NCI-H82 (cell line): ENCODE measurements at regions not wholly inside any gene's neighbourhood (a gene's known extent, or its start where the extent isn't known, plus 50 kb on each side); places are given as distances from the start of the nearest gene placed in this dataset.
"Not testable (repeated sequence)": the region's sequence is repeated elsewhere in the genome, so short reads cannot be mapped to it uniquely, and the experiment has no call there.

Source experiments
- DNase-seq: peaks from one replicate; lab custom pipeline; 2025; lab: John Stamatoyannopoulos, UW

DNA sequence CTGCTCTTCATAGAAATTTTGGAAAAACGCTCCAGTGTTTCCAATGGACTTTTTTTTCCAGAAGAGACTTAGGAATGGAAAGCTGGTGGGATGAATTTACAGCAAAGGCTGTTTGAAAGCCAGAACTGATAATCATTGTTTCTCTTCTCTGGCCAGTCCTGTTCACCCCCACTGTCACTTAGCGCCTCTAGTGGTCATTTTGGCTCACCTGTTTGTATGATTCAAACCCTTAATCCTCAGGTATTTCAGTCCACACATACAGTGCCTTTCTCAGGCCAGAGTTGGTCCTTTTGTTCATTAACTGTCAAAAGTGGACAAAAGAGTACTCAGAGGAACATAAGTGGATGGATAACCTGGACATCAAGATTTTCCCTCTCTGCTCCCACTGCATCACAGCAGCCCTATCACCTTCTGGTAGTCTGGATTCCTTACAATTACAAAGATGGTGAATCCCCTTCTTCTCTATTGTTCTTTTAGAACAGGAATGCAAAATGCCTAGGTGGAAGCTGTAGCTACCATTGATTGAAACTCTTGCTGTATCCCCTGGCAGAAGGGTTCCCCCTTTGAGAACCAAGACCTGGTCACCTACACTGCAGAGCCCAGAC lies 177.6 kb upstream of the OLFM3 start:
- DNase-seq, result peak; percentile 58

DNA sequence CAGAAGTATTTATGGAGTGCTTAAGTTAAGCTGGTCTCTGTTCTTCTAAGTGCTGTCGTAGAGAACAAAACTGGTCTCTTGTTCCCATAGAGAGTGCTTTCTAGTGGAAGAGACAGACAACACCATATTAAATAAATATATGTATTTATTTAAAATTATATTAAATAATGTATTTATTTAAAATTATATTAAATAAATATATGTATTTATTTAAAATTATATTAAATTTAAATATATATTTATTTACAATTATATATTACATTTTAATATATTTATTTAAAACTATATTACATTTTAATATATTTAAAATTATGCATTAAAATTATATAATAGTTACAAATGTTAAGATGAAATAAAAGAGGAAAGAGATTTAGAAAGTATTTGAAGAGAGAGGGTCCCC lies 175.5 kb upstream of the OLFM3 start:
- DNase-seq, result no peak

DNA sequence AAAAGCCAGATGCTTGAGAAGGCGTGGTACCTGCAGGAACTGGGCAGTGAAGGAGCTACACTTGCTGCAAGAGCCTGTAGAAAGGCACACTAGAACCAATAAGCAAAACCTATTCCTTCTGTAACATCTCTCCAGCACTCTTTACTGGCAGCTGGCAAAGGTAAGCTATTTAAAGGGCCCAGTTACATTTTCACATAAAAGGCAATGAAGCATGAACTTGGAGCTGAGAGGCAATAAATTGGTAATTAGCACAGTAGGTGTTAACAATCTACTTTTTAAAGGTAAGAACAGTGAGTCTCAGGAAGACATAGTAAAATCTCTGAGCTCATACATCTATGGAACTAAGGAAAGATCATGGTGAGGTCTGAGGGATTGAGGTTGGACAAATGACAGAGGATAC lies 167.1 kb upstream of the OLFM3 start:
- DNase-seq, result no peak

DNA sequence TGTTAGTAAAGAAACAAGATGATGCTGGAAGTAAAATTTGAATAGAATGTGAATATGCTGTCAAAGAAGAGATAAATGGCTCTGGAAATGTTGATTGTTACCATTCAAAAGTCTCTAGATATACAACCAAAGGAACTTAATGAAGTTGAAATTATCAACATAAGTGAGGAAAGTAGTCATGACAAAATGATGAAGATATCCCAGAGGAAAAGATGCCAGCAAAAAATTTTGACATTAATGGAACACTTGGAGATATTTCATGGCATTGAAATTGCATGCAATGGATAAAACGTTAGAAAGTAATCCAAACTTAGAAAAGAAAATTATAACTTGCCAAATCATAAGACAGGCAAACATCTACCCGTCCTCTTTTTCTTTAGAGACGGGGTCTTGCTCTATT lies 154.5 kb upstream of the OLFM3 start:
- DNase-seq, result no peak

DNA sequence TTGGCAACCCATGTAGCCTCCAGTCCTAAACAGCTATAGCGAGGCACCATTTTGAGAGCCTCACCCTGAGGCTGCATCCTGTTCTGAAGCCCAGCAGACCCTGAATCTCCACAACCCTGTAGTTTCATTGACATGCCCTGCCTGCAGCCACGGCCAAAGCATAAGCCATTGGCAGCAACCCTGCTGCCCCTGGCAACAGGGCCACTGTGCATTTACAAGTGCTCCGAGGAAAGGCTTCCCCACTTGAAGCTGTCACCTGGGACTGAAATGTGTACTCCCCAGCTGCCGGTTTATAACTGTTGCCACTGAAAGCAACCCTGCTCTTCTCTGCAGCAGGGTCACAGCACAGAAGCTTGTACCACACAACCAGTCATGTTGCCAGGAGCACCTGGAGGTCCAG lies 124.2 kb upstream of the OLFM3 start:
- DNase-seq, result no peak

DNA sequence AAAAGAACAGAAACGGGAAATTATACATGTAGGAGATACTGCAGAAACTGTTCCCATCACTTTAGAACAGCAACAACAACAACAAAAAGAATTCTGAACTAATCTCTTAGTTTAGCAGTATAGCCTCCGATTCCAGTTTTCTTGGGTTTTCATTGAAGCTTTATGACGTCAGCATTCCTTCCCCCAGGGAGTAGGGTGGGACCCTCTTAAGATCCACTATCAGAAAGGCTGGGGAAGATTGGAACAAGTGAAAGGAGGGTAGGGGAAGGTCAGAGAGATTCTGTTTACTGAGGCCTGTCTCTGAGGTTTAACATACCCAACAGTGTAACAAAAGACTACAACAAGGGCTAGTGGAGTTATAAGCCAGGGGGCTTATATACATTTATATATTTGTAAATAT lies 121.4 kb upstream of the OLFM3 start:
- no peak for DNase-seq

DNA sequence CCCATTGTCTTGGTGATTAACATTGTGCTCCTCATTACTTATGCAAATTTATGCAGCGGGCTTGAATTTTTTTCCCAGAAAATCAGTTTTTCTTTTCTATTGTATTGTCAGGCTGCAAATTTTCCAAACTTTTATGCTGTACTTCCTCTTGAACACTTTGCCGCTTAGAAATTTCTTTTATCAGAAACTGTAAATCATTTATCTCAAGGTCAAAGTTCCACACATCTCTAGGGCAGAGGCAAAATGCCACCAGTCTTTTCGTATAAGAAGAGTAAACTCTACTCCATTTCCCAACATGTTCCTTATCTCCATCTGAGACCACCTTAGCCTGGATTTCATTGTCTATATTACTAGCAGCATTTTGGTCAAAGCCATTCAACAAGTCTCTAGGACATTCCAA lies 113.9 kb upstream of the OLFM3 start:
- DNase-seq, result no peak

DNA sequence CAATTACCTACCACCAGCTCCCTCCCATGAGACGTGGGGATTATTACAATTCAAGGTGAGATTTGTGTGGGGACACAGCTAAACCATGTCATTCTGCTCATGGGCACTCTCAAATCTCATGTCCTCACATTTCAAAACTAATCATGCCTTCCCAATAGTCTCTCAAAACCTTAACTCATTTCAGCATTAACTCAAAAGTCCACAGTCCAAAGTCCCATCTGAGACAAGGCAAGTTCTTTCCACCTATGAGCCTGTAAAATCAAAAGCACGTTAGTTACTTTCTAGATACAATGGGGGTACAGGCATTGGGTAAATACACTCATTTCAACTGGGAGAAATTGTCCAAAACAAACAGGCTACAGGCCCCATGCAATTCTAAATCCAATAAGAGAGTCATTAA lies 112.8 kb upstream of the OLFM3 start:
- DNase-seq, result not testable (repeated sequence)

DNA sequence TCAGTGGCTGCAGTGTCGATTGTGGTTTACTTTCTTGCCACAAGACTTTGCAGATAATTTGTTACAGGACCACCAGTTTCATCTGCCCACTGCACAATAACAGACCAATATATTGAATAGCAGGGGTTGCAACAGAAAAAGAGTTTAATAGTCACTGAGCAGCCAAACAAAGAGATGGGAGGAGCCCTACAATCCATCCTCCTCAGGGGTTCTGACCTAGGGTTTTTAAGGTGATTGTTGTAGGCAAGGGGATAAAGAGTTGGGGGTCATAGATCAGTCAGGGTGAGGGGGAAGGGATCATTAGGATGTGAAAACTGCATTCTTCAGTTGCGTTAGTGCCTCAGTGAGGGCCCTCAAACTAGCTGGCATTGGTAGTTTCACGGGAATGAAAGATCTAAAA lies 110.7 kb upstream of the OLFM3 start:
- no peak for DNase-seq

DNA sequence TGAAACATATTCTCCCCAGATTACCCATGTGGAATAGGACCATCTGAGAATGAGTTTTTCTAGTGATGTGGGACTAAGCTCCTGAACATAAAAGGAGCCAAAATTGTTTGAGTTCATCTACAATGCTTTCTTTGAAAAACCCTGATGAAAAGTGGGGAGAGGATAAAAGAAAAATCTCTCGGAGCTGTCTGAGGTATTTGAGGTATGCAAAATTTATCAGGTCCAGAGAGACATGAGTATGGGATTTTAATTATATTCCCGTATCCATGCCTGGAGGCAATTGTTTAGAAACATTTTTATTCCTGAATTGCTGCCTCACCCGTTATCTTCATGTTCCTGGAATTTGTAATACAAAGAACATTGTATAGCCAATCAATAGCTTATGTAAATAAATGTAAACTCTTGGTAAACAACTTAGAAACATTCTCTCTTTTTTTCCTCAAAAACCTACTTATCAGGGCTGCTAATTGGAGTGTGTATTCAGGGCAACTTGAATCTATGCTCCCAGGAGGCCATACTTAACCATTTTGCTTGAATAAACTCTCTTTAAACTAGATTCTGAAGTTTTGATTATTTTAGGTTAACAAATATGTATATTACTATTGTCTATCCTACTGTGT lies 109.3 kb upstream of the OLFM3 start:
- DNase-seq, result no peak

DNA sequence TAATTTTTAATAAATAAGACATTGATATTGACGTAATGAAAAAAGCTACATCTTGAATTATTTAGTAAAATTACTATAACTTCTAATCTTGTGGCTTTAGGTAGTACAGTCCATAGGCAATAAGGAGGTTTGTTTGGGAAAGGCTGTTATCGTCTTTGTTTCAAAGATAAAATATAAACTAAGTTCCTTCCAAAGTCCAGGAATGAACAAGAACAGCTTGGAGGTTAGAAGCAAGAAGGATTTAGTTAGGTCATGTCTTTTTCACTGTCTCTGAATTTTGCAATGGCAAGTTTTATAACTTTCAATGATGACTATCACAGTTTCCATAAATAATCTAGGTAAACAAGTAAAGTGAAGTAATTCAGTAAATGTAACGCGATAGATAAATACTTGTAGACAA lies 106.9 kb upstream of the OLFM3 start:
- DNase-seq, result no peak

DNA sequence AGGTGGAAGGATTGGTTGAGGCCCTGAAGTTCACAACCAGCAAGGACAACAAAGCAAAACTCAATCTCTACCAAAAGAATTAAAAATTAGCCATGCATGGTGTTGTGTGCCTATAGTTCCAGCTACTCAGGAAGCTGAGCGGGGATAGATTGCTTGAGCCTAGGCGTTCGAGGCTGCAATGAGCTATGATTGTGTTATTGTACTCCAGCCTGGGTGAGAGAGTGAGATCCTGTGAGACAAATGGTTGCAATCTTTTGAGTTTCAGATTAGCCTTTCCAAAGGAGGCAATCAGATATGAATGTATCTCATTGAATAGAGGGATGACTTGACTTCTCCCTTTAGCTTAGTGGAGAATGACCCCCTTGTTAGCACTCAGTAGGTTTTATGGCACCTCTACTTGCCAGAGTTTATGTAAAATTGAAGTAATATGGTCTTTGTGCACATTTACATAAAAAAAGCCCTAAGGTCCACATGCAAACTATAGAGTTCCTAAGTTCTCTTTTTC lies 105.6 kb upstream of the OLFM3 start:
- no peak for DNase-seq

DNA sequence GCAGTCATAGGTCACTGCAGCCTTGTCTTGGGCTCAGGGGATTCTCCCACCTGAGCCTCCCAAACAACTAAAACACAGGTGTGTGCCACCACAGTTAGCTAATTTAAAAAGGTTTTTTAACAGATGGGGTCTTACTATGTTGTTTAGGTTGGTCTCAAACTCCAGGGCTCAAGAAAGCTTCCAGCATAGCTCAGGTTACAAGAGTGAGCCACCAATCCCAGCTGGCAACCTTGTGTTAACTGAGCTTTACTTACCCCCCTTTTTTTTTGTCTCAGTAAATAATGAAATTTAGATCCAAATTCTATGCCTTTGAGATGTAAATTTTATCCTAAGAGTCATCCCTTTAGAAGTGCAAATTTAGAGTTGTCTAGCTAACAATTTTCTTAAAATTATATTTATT lies 103.9 kb upstream of the OLFM3 start:
- no peak for DNase-seq

DNA sequence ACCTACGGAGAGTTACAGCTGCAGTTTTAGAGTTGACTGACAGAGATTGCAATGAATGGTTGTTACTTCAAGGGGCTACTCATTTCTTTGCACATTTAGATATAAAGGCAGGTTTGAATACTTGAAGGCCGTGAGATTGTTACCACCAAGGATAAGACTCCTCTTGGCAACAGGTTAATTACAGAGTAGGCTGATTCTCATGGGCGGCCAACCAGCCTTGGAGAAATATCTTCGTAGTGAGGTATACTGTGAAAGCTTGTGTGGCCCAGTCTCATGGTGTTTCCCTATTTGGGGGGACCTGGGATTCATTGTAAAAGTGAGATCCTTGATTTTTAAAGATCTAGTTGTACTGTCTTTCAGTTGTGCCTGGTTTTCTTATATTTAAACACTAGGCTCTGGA lies 103.2 kb upstream of the OLFM3 start:
- DNase-seq, result no peak

DNA sequence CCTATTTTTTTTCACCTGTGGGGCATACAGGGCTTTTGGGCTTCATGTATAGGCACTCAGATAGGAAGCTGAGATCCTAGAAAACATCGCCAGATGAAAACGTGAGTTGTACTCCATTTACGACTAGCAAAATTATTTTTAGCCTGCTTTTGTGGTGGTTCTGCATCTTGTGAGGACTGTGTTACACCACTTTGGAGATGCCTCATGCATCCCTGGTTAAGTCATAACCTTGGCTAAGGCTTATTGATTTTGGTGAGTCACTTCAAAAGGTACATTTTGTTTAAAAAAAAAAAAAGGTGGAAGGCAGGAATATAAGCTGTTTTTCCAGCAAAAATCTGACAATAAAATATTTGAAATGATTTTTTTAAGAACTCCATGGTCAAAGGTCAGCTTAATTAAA lies 101.8 kb upstream of the OLFM3 start:
- no peak for DNase-seq

DNA sequence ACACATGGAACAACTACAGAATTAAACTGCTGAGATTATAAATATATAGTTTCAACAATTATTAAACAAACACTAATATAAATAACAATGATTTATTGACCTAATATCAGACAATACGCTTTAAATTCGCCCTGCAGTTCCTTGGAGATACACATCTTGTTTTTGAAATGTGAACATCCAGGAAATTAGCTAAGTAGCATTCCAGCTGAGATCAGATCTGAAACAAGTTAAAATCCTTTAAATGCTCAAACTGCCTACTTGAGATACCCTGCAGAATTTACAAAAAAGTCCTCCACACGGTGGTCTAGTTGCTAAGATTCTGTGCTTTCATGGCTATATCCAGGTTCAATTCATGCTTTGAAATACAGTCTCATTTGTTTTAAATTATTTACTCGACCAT lies 101.4 kb upstream of the OLFM3 start:
- no peak for DNase-seq

DNA sequence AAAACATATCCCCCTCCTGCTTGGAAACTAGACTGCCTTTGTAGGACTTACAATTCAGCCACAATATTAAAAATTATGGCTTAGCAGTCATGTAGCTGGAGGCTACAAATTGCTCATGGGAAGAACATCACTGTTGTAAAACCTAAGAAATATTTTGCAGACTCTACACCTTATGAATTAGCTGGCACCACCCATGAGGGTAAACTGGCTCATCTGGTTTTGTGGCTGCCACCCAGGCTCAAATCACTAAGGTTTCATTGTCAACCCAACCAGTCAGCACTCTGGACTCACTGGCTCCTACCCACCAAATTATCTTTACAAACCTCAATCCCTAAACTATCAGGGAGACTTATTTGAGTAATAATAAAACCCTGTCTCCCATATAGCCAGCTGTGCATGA lies 100.7 kb upstream of the OLFM3 start:
- DNase-seq, result no peak

DNA sequence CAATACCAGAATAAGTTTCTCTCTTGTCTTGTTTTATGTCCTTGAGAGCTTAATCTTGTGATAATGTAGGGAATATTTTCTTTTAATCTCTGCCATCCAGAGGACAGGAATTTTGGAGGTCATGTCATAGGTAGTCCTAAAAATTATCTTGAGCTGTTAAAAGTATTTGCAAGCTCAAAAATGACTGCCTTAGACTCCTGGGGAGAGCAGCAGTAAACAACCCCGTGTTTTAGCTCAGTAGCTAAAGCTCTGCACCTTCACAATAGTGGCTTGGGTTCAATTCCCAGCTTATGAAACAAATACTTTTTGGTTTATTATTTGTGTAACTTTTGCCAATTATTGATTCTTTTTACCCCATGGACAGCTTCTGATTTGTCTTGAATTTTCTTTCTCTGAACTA lies 99.4 kb upstream of the OLFM3 start:
- DNase-seq, result no peak

DNA sequence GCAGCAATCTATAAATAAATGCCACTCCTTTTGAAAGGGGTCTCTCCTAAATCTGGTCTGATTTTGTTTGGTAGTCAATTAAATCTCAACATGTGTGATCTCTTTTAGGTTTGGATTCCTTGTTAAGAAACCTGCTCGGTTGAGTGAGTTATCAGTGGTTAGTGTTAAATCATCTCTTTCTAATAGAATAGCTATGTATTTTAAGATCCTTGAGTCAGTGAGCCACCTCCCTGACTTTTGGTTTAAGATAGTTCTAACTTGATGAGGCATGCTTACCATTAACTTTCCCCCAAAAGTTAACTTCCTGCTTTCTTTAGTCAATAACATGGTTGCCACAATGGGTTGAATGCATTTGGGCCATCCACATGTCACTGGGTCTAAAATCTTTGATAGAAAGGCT lies 93.1 kb upstream of the OLFM3 start:
- DNase-seq, result no peak

DNA sequence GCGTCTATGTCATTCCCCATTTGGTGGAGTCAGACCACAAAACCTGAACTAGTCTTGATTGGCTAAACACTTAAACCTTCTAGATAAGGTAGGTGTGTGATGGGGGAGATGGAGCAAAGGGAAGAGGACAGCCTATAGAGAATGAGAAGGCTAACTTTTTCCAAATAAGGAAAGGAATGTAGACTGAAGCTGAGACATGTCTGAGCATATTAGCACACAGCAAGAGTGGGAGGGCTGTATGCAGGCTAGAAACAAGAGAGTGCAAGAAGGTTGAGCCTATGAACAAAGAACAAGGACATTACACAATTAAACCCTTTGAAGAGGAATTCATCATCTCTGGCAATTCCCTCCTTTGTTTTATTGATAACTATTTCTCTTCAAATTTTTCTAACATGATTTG lies 89.2 kb upstream of the OLFM3 start:
- DNase-seq, result no peak

DNA sequence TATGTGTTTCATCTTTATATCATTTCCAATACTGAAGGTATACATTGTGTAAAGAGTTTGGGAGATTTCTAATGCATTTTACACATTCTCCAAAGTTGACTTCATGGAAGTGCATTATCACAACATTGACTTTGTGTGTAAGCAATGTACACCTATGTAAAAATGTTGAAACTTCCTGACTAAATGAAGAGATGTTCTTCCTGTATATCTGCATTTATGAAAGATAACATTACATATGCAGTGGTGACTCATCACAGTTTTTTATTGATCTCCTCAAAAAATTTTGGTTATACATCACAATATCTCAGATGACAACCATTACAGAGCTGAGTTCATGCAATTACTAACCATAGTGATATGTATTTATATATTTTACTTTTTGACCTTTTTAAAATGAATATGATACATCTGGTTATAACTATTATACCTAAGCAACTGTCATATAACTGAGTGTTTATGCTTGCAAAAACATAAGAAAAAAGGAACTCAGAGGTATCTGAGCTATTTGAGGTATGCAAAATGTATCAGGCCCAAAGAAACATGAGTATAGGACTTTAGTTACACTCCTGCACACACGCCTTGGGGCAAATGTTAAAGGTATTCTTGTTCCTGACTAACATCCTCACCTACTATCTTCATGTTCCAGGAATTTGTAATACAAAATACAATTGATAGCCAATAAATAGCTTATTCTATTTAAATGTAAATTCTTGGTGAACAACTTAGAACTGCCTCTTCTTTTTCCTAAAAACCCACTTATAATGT lies 88.2 kb upstream of the OLFM3 start:
- no peak for DNase-seq

DNA sequence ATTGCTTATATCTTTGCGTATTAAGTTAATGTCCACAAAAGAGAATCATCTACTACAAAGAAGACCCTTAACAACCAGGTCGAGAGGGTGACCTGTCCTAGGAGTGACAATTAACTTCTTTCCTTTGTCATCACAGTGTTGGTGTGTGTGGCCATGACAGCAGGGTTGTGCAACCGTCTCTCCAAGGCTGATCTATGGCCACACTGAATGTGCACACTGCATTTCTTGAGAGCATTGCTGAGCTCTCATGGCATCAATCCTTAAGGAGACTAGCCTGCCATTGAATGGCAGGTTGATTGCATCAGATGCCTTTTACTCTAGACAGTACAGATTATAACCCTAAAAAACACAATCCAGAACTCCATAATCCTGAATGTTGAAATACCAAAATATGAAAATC lies 86.5 kb upstream of the OLFM3 start:
- DNase-seq, result no peak

DNA sequence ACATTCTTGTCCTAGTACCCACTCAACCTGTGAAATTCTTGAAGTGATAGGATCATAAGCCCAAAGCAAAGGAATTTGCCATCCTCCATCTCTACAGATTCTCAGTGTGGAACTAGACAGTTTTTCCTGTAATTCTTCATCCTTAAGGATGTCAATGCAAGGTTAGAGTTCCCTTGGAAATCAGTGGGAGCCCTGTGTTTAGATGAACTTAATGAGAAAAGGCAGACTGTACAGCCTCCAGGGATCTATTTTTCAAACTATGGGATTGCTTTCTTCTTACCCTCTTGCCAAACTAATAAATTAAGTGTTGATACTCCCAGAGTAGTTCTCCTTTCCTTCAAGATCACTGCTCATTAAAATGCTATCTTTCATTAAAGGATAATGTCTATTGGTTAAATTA lies 78.1 kb upstream of the OLFM3 start:
- DNase-seq, result no peak

DNA sequence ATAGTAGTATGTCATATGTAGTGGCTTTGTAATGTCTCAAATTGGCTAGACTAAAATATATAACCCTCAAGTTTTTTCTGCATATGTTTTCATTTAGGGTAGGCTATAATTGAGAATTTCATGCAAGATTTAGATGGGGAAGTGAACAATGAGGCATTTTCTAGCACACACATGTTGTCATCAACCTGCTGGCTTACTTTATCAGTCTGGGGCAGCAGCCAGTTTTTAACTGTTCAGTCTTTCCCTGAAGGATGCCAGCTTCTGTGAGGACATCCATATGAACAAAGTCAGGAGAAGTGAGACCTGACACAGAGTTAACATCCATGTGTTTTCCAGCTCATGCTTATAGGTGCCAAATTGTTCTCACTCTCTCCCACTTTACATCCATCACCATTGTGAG lies 74.7 kb upstream of the OLFM3 start:
- no peak for DNase-seq
